HepG2 (cell line): ENCODE measurements at regions not wholly inside any gene's neighbourhood (a gene's known extent, or its start where the extent isn't known, plus 50 kb on each side); places are given as distances from the start of the nearest gene placed in this dataset.

Experiments used
- GTF2F1 ChIP-seq: fragments of 150-350 bp; IDR thresholded peaks from 2 replicates; pipeline ENCODE4 v1.6.1; 2014; ENCODE audit warnings: low read length
- HDAC2 ChIP-seq: sonication (generic); formaldehyde crosslinking; IDR thresholded peaks from 2 replicates; pipeline ENCODE4 v1.4.0; 2020; ENCODE audit warnings: missing genetic modification reagents
- PCBP2 ChIP-seq: fragments of 200-400 bp; formaldehyde crosslinking; optimal IDR thresholded peaks from 2 replicates; pipeline ENCODE3; 2018; ENCODE audit warnings: low read length, low read depth; ENCODE audit not compliant: poor library complexity, severe bottlenecking
- ZFX ChIP-seq: sonication (generic); formaldehyde crosslinking; IDR thresholded peaks from 2 replicates; pipeline ENCODE4 v1.4.0; 2020; ENCODE audit warnings: mild to moderate bottlenecking, low read depth, missing genetic modification reagents, moderate library complexity
- ZNF101 ChIP-seq: sonication (generic); formaldehyde crosslinking; IDR thresholded peaks from 2 replicates; pipeline ENCODE4 v1.4.0; 2020; ENCODE audit warnings: mild to moderate bottlenecking, low read depth, missing genetic modification reagents, borderline replicate concordance
- TF ChIP-seq, protein P1 (sequence below): sonication (generic); formaldehyde crosslinking; IDR thresholded peaks from 2 replicates; pipeline ENCODE4 v1.5.0; 2020; ENCODE audit warnings: mild to moderate bottlenecking, missing genetic modification reagents, moderate library complexity
- TF ChIP-seq, protein P2 (sequence below): sonication (generic); formaldehyde crosslinking; IDR thresholded peaks from 2 replicates; pipeline ENCODE4 v1.5.0; 2020; ENCODE audit warnings: mild to moderate bottlenecking, missing genetic modification reagents, borderline replicate concordance
- TF ChIP-seq, protein P3 (sequence below): sonication (generic); IDR thresholded peaks from 2 replicates; pipeline ENCODE4 v1.6.1; 2016; ENCODE audit warnings: low read depth, borderline replicate concordance
- TF ChIP-seq, protein P4 (sequence below): sonication (generic); formaldehyde crosslinking; conservative IDR thresholded peaks from 2 replicates; pipeline ENCODE4 v1.4.0; 2020; ENCODE audit warnings: missing genetic modification reagents

DNA sequence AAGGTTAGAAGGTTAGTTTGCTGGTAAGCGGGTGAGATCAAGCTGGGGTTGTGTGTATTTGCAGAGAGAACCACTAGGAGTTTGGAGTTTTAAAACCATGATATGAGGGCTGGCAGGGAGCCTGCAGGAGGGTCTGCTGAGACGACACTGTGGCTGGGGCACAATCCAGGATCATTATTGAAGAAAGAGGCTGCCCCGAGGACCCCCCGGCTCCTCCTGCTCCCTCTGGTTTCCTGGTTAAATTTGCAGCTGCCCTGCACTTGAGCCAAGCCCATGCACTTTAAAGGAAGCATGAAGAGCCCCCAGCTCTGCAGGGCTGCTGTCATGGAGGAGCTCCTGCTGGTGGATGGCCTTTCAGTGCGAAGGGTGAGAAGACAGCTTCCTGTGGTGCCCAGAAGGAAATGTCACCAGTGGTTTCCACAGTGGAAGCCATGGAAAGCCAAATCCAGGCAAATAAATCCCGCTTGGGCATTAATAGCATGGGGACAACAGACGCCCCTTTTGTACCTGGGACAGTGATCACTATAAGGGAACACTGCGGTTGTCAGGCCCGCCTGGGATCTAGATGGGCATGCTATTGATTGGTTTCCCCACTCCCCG, 140.7 kb downstream of the NSG2 start:
- TF ChIP-seq, protein P1, sequence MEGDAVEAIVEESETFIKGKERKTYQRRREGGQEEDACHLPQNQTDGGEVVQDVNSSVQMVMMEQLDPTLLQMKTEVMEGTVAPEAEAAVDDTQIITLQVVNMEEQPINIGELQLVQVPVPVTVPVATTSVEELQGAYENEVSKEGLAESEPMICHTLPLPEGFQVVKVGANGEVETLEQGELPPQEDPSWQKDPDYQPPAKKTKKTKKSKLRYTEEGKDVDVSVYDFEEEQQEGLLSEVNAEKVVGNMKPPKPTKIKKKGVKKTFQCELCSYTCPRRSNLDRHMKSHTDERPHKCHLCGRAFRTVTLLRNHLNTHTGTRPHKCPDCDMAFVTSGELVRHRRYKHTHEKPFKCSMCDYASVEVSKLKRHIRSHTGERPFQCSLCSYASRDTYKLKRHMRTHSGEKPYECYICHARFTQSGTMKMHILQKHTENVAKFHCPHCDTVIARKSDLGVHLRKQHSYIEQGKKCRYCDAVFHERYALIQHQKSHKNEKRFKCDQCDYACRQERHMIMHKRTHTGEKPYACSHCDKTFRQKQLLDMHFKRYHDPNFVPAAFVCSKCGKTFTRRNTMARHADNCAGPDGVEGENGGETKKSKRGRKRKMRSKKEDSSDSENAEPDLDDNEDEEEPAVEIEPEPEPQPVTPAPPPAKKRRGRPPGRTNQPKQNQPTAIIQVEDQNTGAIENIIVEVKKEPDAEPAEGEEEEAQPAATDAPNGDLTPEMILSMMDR (CRISPR knock-in tag): no peak
- TF ChIP-seq ZFX (no peak), GTF2F1 (no peak), PCBP2 (no peak), HDAC2 (CRISPR knock-in tag) (no peak), ZNF101 (CRISPR knock-in tag) (no peak)
- TF ChIP-seq, protein P2, sequence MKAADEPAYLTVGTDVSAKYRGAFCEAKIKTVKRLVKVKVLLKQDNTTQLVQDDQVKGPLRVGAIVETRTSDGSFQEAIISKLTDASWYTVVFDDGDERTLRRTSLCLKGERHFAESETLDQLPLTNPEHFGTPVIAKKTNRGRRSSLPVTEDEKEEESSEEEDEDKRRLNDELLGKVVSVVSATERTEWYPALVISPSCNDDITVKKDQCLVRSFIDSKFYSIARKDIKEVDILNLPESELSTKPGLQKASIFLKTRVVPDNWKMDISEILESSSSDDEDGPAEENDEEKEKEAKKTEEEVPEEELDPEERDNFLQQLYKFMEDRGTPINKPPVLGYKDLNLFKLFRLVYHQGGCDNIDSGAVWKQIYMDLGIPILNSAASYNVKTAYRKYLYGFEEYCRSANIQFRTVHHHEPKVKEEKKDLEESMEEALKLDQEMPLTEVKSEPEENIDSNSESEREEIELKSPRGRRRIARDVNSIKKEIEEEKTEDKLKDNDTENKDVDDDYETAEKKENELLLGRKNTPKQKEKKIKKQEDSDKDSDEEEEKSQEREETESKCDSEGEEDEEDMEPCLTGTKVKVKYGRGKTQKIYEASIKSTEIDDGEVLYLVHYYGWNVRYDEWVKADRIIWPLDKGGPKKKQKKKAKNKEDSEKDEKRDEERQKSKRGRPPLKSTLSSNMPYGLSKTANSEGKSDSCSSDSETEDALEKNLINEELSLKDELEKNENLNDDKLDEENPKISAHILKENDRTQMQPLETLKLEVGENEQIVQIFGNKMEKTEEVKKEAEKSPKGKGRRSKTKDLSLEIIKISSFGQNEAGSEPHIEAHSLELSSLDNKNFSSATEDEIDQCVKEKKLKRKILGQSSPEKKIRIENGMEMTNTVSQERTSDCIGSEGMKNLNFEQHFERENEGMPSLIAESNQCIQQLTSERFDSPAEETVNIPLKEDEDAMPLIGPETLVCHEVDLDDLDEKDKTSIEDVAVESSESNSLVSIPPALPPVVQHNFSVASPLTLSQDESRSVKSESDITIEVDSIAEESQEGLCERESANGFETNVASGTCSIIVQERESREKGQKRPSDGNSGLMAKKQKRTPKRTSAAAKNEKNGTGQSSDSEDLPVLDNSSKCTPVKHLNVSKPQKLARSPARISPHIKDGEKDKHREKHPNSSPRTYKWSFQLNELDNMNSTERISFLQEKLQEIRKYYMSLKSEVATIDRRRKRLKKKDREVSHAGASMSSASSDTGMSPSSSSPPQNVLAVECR: no peak
- TF ChIP-seq, protein P3, sequence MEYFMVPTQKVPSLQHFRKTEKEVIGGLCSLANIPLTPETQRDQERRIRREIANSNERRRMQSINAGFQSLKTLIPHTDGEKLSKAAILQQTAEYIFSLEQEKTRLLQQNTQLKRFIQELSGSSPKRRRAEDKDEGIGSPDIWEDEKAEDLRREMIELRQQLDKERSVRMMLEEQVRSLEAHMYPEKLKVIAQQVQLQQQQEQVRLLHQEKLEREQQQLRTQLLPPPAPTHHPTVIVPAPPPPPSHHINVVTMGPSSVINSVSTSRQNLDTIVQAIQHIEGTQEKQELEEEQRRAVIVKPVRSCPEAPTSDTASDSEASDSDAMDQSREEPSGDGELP: no peak
- TF ChIP-seq, protein P4, sequence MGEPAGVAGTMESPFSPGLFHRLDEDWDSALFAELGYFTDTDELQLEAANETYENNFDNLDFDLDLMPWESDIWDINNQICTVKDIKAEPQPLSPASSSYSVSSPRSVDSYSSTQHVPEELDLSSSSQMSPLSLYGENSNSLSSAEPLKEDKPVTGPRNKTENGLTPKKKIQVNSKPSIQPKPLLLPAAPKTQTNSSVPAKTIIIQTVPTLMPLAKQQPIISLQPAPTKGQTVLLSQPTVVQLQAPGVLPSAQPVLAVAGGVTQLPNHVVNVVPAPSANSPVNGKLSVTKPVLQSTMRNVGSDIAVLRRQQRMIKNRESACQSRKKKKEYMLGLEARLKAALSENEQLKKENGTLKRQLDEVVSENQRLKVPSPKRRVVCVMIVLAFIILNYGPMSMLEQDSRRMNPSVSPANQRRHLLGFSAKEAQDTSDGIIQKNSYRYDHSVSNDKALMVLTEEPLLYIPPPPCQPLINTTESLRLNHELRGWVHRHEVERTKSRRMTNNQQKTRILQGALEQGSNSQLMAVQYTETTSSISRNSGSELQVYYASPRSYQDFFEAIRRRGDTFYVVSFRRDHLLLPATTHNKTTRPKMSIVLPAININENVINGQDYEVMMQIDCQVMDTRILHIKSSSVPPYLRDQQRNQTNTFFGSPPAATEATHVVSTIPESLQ: no peak
